H1 (cell line): ENCODE measurements at regions not wholly inside any gene's neighbourhood (a gene's known extent, or its start where the extent isn't known, plus 50 kb on each side); places are given as distances from the start of the nearest gene placed in this dataset.

Experiments used
- CTCF ChIA-PET: fragments of 300-600 bp; sonication (Branson Sonifier 250); formaldehyde crosslinking; loops from one replicate; lab custom pipeline; 2021; ENCODE audit not compliant: partially characterized antibody; lab: Charles Lee
- POLR2A ChIA-PET: fragments of 300-600 bp; sonication (Branson Sonifier 250); formaldehyde crosslinking; loops from one replicate; lab custom pipeline; 2021; ENCODE audit warnings: inconsistent platforms; ENCODE audit not compliant: partially characterized antibody; lab: Charles Lee
- DNase-seq, 2 experiments: peaks; one replicate each; pipeline versions ENCODE4 v3.0.0 to v3.0.0-alpha.2; 2010 to 2022; ENCODE audit warnings: low spot score in 2 of 2, low read depth in 1 of 2, mixed read lengths in 1 of 2
- FAIRE-seq: peaks from 2 replicates; lab custom pipeline; 2011; peaks lifted over from hg19 to GRCh38; lab: Jason Lieb, UNC
- H2AFZ ChIP-seq: 2 replicates; pipeline ENCODE4 v1.8.1; 2012; ENCODE audit warnings: low read length, inconsistent platforms
- H2AK5ac ChIP-seq: 2 replicates; pipeline ENCODE4 v1.6.1; 2013; ENCODE audit warnings: low read depth, low read length
- H2BK120ac ChIP-seq: replicated peaks from 2 replicates; pipeline ENCODE3; 2013; ENCODE audit warnings: low read depth, low read length, inconsistent platforms
- H2BK12ac ChIP-seq: 2 replicates; pipeline ENCODE4 v1.6.1; 2013; ENCODE audit warnings: low read depth, low read length
- H2BK15ac ChIP-seq: 2 replicates; pipeline ENCODE4 v1.6.1; 2013; ENCODE audit warnings: low read length
- H2BK20ac ChIP-seq: 2 replicates; pipeline ENCODE4 v1.6.1; 2013; ENCODE audit warnings: low read length
- H2BK5ac ChIP-seq: 2 replicates; pipeline ENCODE4 v1.6.1; 2013; ENCODE audit warnings: low read depth, low read length
- H3K14ac ChIP-seq: 2 replicates; pipeline ENCODE4 v1.6.1; 2013; ENCODE audit warnings: inconsistent platforms; ENCODE audit not compliant: insufficient read length
- H3K18ac ChIP-seq: 2 replicates; pipeline ENCODE4 v1.6.1; 2013; ENCODE audit warnings: low read length; ENCODE audit errors: extremely low read depth
- H3K23ac ChIP-seq: 2 replicates; pipeline ENCODE4 v1.6.1; 2013; ENCODE audit warnings: inconsistent platforms; ENCODE audit not compliant: insufficient read length
- H3K23me2 ChIP-seq: 2 replicates; pipeline ENCODE4 v1.6.1; 2013; ENCODE audit warnings: low read depth, low read length
- H3K27ac ChIP-seq: 2 replicates; pipeline ENCODE4 v1.6.1; 2011; ENCODE audit warnings: low read depth, low read length, inconsistent platforms
- H3K27me3 ChIP-seq, 4 experiments: replicated peaks in 1 of 4; 1 replicate in 1 of 4; 2 replicates in 3 of 4; pipeline versions ENCODE4 v1.6.1 to v1.8.1; 2011 to 2013; ENCODE audit warnings: low read length in 3 of 4, mild to moderate bottlenecking in 3 of 4, inconsistent platforms in 2 of 4, mixed read lengths in 2 of 4, moderate library complexity in 1 of 4; ENCODE audit not compliant: control insufficient read depth in 3 of 4, insufficient read depth in 3 of 4; ENCODE audit errors: extremely low read depth in 1 of 4
- H3K36me3 ChIP-seq, 4 experiments: 2 replicates each; pipeline versions ENCODE4 v1.6.1 to v1.8.1; 2011 to 2013; ENCODE audit warnings: mild to moderate bottlenecking in 4 of 4, low read length in 3 of 4, moderate library complexity in 2 of 4, control low read depth in 1 of 4, inconsistent platforms in 1 of 4; ENCODE audit not compliant: insufficient read depth in 4 of 4, control insufficient read depth in 2 of 4
- H3K4ac ChIP-seq: replicated peaks from 2 replicates; pipeline ENCODE3; 2013; ENCODE audit warnings: low read length, low read depth, mixed read lengths, inconsistent platforms; ENCODE audit not compliant: insufficient read length
- H3K4me1 ChIP-seq, 4 experiments: replicated peaks in 1 of 4; 1 replicate in 1 of 4; 2 replicates in 3 of 4; pipeline versions ENCODE4 v1.6.1 to v1.8.1; 2011 to 2013; ENCODE audit warnings: low read length in 3 of 4, inconsistent platforms in 2 of 4, mixed read lengths in 1 of 4; ENCODE audit not compliant: insufficient read depth in 4 of 4, control insufficient read depth in 3 of 4
- H3K4me2 ChIP-seq, 2 experiments: 2 replicates each; pipeline versions ENCODE4 v1.6.1 to v1.8.1; 2011 to 2013; ENCODE audit warnings: low read depth in 2 of 2, low read length in 2 of 2, control low read depth in 1 of 2, inconsistent platforms in 1 of 2, mild to moderate bottlenecking in 1 of 2; ENCODE audit not compliant: insufficient read depth in 1 of 2
- H3K4me3 ChIP-seq, 4 experiments: fragments of 200-600, 300-600 bp in 1 of 4; sonication (generic), shearing (Covaris generic), sonication (Bioruptor Twin) in 1 of 4; 2 replicates each; pipeline versions ENCODE4 v1.5.1 to v1.8.1; 2011 to 2016; ENCODE audit warnings: low read length in 4 of 4, low read depth in 3 of 4, control low read depth in 2 of 4, inconsistent platforms in 2 of 4, mild to moderate bottlenecking in 2 of 4, mixed read lengths in 1 of 4, moderate library complexity in 1 of 4; ENCODE audit not compliant: insufficient read depth in 2 of 4; ENCODE audit errors: extremely low read depth in 1 of 4
- H3K56ac ChIP-seq: replicated peaks from 2 replicates; pipeline ENCODE3; 2013; ENCODE audit warnings: low read depth, mild to moderate bottlenecking, mixed read lengths, low read length, inconsistent platforms; ENCODE audit not compliant: insufficient read length
- H3K79me1 ChIP-seq: 2 replicates; pipeline ENCODE4 v1.6.1; 2013; ENCODE audit warnings: low read depth, low read length, control low read depth
- H3K79me2 ChIP-seq, 2 experiments: 2 replicates each; pipeline versions ENCODE4 v1.6.1 to v1.8.1; 2012 to 2013; ENCODE audit warnings: low read length in 2 of 2, mild to moderate bottlenecking in 2 of 2, inconsistent platforms in 1 of 2; ENCODE audit not compliant: insufficient read depth in 2 of 2, control insufficient read depth in 1 of 2
- H3K9ac ChIP-seq, 4 experiments: replicated peaks in 1 of 4; 1 replicate in 1 of 4; 2 replicates in 3 of 4; pipeline versions ENCODE4 v1.6.1 to v1.8.1; 2011 to 2013; ENCODE audit warnings: low read depth in 3 of 4, low read length in 3 of 4, control low read depth in 2 of 4, mild to moderate bottlenecking in 2 of 4, moderate library complexity in 2 of 4, inconsistent platforms in 1 of 4; ENCODE audit errors: extremely low read depth in 1 of 4
- H3K9me3 ChIP-seq, 2 experiments: 2 replicates each; pipeline versions ENCODE4 v1.6.1 to v1.8.1; 2012 to 2013; ENCODE audit warnings: mild to moderate bottlenecking in 2 of 2, moderate library complexity in 2 of 2, control low read depth in 1 of 2, inconsistent platforms in 1 of 2, low read depth in 1 of 2, low read length in 1 of 2, mixed read lengths in 1 of 2; ENCODE audit not compliant: insufficient read depth in 2 of 2
- H4K20me1 ChIP-seq, 2 experiments: replicated peaks in 1 of 2; 2 replicates each; pipeline versions ENCODE3 to v1.8.1; 2011 to 2013; ENCODE audit warnings: inconsistent platforms in 2 of 2, low read length in 2 of 2, mild to moderate bottlenecking in 1 of 2; ENCODE audit not compliant: insufficient read depth in 2 of 2, control insufficient read depth in 1 of 2
- H4K5ac ChIP-seq: 2 replicates; pipeline ENCODE4 v1.6.1; 2013; ENCODE audit warnings: low read length, low read depth, mixed read lengths, inconsistent platforms; ENCODE audit not compliant: insufficient read length
- H4K8ac ChIP-seq: 2 replicates; pipeline ENCODE4 v1.8.0; 2013; ENCODE audit warnings: mild to moderate bottlenecking, moderate library complexity, low read length, inconsistent platforms; ENCODE audit not compliant: insufficient read depth; ENCODE audit errors: extremely low read depth
- H4K91ac ChIP-seq: replicated peaks from 2 replicates; pipeline ENCODE3; 2013; ENCODE audit warnings: low read length, mixed read lengths, inconsistent platforms; ENCODE audit not compliant: insufficient read length
- ASH2L ChIP-seq: fragments of 200-600, 300-600 bp; sonication (generic); IDR thresholded peaks from one replicate; pipeline ENCODE4 v1.7.1; 2017; ENCODE audit warnings: low read length
- BCL11A ChIP-seq, 2 experiments: IDR thresholded peaks; one replicate each; pipeline ENCODE4 v1.6.1; 2011; ENCODE audit warnings: low read depth in 2 of 2, low read length in 2 of 2, mild to moderate bottlenecking in 2 of 2
- WGBS, 2 experiments: shearing (Covaris generic) in 1 of 2; methylation state at CpG; one replicate each; pipeline versions ENCODE4 v1.1.6 to v1.1.7; 2013 to 2015; ENCODE audit warnings: low lambda C conversion rate in 2 of 2, mixed read lengths in 2 of 2, inconsistent platforms in 1 of 2, low coverage in 1 of 2, missing lambda C conversion rate in 1 of 2; ENCODE audit not compliant: insufficient replicate concordance in 2 of 2, insufficient coverage in 1 of 2, insufficient read length in 1 of 2; ENCODE audit errors: extremely low coverage in 1 of 2, missing lambda C conversion rate in 1 of 2; 5-methylcytosine and 5-hydroxymethylcytosine counted together

- H3K27me3 ChIP-seq: no peaks in the 10 kb centered on the region
- H3K23ac ChIP-seq: no peak overlapping the region
- no peak overlapping the region for H2BK12ac ChIP-seq
- H2BK20ac ChIP-seq: no peak overlapping the region
- CTCF ChIA-PET: no interaction called here
- H3K4me3 ChIP-seq: no peak overlapping the region
- peaks cover 2% of the 10 kb centered on the region; the same call in 1 of the 2 replicates for H3K23me2 ChIP-seq
- no peak overlapping the region for H2AK5ac ChIP-seq
- no peak overlapping the region for H4K91ac ChIP-seq
- H2BK120ac ChIP-seq: no peak overlapping the region
- peak overlapping the region; percentile 81; the same call in 1 of the 2 replicates for H2AFZ ChIP-seq
- H4K8ac ChIP-seq: no peak overlapping the region
- FAIRE-seq (no peak), DNase-seq (no peak)
- no peak overlapping the region for H3K4ac ChIP-seq
- H4K20me1 ChIP-seq: no peaks in the 10 kb centered on the region
- no peak for TF ChIP-seq BCL11A (IDR thresholded peaks at IDR 0.05; ENCODE audit: low read depth in 2 of 2, low read length in 2 of 2)
- TF ChIP-seq ASH2L: no peak
- WGBS, 2 experiments: 82% methylated on average over 5 of the region's 5 CpGs; no CpG with 5 or more reads in 1 of the 2 experiments
- H3K18ac ChIP-seq: peak overlapping the region; percentile 24; the same call in 1 of the 2 replicates
- H3K4me2 ChIP-seq: no peak overlapping the region
- H3K9me3 ChIP-seq: peaks cover 0 to 3% of the 10 kb centered on the region in 2 experiments; a peak in 1 of 4 replicates
- no peaks in the 10 kb centered on the region for H3K4me1 ChIP-seq
- no peak overlapping the region for H4K5ac ChIP-seq
- no peaks in the 10 kb centered on the region for H3K36me3 ChIP-seq
- POLR2A ChIA-PET: no interaction called here
- H2BK5ac ChIP-seq: no peak overlapping the region
- no peak overlapping the region for H3K9ac ChIP-seq
- no peak overlapping the region for H2BK15ac ChIP-seq
- no peaks in the 10 kb centered on the region for H3K79me1 ChIP-seq
- no peak overlapping the region for H3K56ac ChIP-seq
- H3K27ac ChIP-seq: no peak overlapping the region
- H3K14ac ChIP-seq: no peak overlapping the region
- no peaks in the 10 kb centered on the region for H3K79me2 ChIP-seq
Measured at GRCh38 chr7:84603545-84603944, 409.0 kb upstream of the SEMA3A start.
